Activated naive CD8-positive, alpha-beta T cell treated with anti-CD3 and anti-CD28 coated beads, Interleukin-2, amount 50 U/mL, for 24 hours (primary cell): ENCODE measurements at regions not wholly inside any gene's neighbourhood (a gene's known extent, or its start where the extent isn't known, plus 50 kb on each side); places are given as distances from the start of the nearest gene placed in this dataset.

Source experiments
- ATAC-seq: fragments of 150-1000 bp; cut with Tn5 transposase; one replicate; pipeline ENCODE4 v1.10.0; 2021
- DNase-seq: peaks from one replicate; pipeline ENCODE4 v3.0.0; 2021
- H3K27ac Mint-ChIP-seq: one replicate; pipeline ENCODE4 v1.8.0; 2021; ENCODE audit warnings: mild to moderate bottlenecking, mixed read lengths
- H3K27me3 Mint-ChIP-seq: one replicate; pipeline ENCODE4 v1.8.0; 2021; ENCODE audit warnings: mixed read lengths
- H3K36me3 Mint-ChIP-seq: one replicate; pipeline ENCODE4 v1.8.0; 2021; ENCODE audit warnings: low read depth, mixed read lengths
- H3K4me1 Mint-ChIP-seq: one replicate; pipeline ENCODE4 v1.8.0; 2021; ENCODE audit warnings: mixed read lengths
- H3K4me3 Mint-ChIP-seq: one replicate; pipeline ENCODE4 v1.8.0; 2021; ENCODE audit warnings: mild to moderate bottlenecking, moderate library complexity, mixed read lengths
- H3K9me3 Mint-ChIP-seq: one replicate; pipeline ENCODE4 v1.8.0; 2021; ENCODE audit warnings: mixed read lengths

DNA sequence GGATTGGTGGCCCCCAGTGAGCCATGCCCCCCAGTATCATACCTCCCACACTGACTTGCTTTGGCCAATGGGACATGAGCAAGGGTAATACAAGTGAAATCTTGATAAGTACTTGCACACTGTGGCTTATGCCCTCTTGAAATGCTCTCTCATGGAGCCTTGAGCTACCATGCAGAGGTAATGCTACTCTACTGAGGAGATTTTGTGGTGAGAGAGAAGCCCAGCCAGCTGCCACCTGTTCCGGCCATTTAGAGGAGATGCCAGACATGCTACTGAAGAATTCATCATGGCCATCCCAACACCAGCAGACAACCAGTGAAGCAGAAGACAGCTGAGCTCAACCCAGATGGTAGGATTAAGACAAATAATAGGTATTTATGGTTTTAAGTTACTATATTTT lies 299.5 kb downstream of the MEF2C start:
- Mint-ChIP-seq H3K4me3 (no peak overlapping the region), H3K36me3 (no peaks in the 10 kb centered on the region), H3K27me3 (no peaks in the 10 kb centered on the region), H3K4me1 (no peaks in the 10 kb centered on the region), H3K9me3 (peaks cover 9% of the 10 kb centered on the region), H3K27ac (no peak overlapping the region)
- ATAC-seq (no peak), DNase-seq (no peak)

DNA sequence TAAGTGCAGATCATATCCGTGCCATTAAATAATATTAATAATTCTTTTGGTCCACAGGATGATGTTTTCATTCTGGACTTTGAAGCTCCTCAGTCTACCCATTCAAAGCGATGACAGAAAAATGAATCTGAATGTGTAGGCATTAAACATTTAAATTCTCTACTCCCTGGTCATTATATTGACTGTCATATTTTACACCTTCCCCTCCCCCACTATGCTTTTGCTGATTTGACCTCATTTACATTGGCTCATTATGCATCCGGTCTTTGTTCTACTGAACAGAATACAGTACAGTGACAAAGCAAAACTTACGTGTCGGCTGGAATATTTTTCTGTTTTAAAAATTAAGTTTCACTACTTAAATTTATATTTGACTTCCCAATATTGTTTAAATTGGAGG lies 289.7 kb upstream of the TMEM161B start:
- no peak for ATAC-seq
- H3K27me3 Mint-ChIP-seq = peaks cover 7% of the 10 kb centered on the region
- H3K27ac Mint-ChIP-seq = no peak overlapping the region
- no peak overlapping the region for H3K4me3 Mint-ChIP-seq
- no peaks in the 10 kb centered on the region for H3K9me3 Mint-ChIP-seq
- DNase-seq = no peak
- no peaks in the 10 kb centered on the region for H3K36me3 Mint-ChIP-seq
- H3K4me1 Mint-ChIP-seq = peaks cover 7% of the 10 kb centered on the region

DNA sequence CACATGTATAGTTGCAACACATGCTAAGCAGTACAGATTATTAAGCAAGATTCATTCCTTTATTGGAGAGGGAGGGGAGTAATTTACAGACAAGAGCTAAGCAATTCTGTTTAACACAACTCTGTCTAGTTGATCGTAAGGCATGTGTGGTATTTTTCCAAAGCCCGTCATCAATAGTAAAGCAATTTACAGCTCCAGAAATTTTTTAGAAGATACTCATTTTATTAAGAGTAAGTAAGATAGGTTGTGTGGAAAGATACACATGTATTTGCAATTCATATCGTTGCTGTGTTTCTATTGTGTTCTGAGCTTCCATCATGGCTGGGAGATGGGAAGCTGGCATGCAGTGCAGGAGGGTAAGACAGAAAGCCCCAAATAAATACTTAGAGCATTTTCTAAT lies 289.2 kb upstream of the TMEM161B start:
- Mint-ChIP-seq H3K4me1 (peaks cover 7% of the 10 kb centered on the region), H3K27me3 (peaks cover 7% of the 10 kb centered on the region), H3K9me3 (no peaks in the 10 kb centered on the region), H3K36me3 (no peaks in the 10 kb centered on the region), H3K27ac (no peak overlapping the region), H3K4me3 (no peak overlapping the region)
- ATAC-seq = no peak
- no peak for DNase-seq

DNA sequence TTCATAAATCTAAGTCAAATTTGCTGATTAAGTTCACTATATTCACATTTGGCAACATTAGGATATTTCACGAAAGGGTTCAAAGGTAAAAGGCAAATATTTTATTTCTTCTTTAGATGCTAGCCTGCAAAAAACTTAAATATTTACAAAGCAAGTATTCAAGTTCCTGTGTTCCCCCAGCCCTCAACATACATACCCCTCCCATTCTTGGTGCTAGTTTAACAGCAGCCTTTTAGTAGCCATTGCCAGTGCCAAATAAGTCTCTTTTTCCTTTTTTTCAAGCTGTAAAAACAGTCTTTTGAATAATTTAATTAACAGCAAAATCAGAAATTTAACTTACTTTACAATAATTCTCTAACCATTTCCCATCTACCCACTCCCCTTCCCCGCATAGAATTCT lies 288.5 kb upstream of the TMEM161B start:
- Mint-ChIP-seq H3K36me3 (no peaks in the 10 kb centered on the region), H3K27ac (no peak overlapping the region), H3K4me3 (no peak overlapping the region), H3K4me1 (peaks cover 7% of the 10 kb centered on the region), H3K27me3 (peaks cover 6% of the 10 kb centered on the region), H3K9me3 (no peaks in the 10 kb centered on the region)
- DNase-seq (no peak), ATAC-seq (no peak)

GRCh38 chr5:88556406-88556805 lies 287.8 kb upstream of the TMEM161B start:
- Mint-ChIP-seq H3K4me3 (no peak overlapping the region), H3K36me3 (no peaks in the 10 kb centered on the region), H3K27ac (no peak overlapping the region), H3K27me3 (peaks cover 6% of the 10 kb centered on the region), H3K4me1 (peaks cover 7% of the 10 kb centered on the region), H3K9me3 (no peaks in the 10 kb centered on the region)
- ATAC-seq (no peak), DNase-seq (no peak)

- no peaks in the 10 kb centered on the region for H3K9me3 Mint-ChIP-seq
- H3K27ac Mint-ChIP-seq = no peak overlapping the region
- ATAC-seq (no peak), DNase-seq (no peak)
- peaks cover 7% of the 10 kb centered on the region for H3K4me1 Mint-ChIP-seq
- no peak overlapping the region for H3K4me3 Mint-ChIP-seq
- peaks cover 6% of the 10 kb centered on the region for H3K27me3 Mint-ChIP-seq
- H3K36me3 Mint-ChIP-seq = no peaks in the 10 kb centered on the region
Observed at GRCh38 chr5:88555674-88556073, 287.0 kb upstream of the TMEM161B start.

DNA sequence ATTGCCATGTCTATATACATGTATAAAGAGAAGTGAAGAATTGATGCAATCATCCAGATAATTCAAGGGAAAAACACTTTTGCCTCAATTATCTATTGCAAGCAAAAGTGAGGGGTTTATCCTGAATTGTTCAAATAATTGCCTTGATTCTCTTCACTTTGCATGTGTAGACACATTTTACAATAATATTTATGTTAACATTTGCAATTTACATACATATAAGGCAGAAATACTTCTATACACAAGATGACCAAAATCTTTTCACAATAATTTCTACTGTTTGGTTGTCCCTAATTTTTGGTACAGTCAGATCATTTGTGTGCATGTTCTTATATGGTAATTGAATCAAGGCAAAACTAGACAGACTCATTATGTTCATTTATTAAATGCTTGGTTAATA lies 285.3 kb upstream of the TMEM161B start:
- H3K4me1 Mint-ChIP-seq = peaks cover 7% of the 10 kb centered on the region
- DNase-seq (no peak), ATAC-seq (no peak)
- no peak overlapping the region for H3K4me3 Mint-ChIP-seq
- no peak overlapping the region for H3K27ac Mint-ChIP-seq
- H3K27me3 Mint-ChIP-seq = peaks cover 6% of the 10 kb centered on the region
- no peaks in the 10 kb centered on the region for H3K36me3 Mint-ChIP-seq
- H3K9me3 Mint-ChIP-seq = no peaks in the 10 kb centered on the region

GRCh38 chr5:88553136-88553875 lies 284.7 kb upstream of the TMEM161B start:
- H3K4me1 Mint-ChIP-seq = peaks cover 7% of the 10 kb centered on the region
- DNase-seq (no peak), ATAC-seq (no peak)
- H3K27ac Mint-ChIP-seq = no peak overlapping the region
- peaks cover 4% of the 10 kb centered on the region for H3K27me3 Mint-ChIP-seq
- H3K4me3 Mint-ChIP-seq = no peak overlapping the region
- no peaks in the 10 kb centered on the region for H3K36me3 Mint-ChIP-seq
- no peaks in the 10 kb centered on the region for H3K9me3 Mint-ChIP-seq

DNA sequence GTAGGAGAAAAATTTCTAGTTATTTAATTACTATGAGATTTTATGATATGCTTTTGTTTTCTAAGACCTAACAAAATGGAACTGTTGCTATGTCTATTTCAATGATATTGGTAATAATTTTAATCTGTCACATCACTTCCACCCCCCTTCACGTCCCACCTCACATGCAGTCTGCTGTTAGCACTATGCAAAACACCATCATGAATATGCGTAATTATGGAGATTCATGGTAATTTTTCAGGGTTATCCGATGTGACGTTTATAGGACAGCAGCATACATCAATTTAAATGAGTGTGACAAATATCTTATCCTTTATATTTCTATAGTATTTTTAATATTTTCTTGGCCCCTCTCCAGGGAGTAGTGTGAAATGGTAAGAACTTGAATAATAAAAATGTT lies 283.8 kb upstream of the TMEM161B start:
- no peak for ATAC-seq
- no peaks in the 10 kb centered on the region for H3K9me3 Mint-ChIP-seq

GRCh38 chr5:88551724-88552345 lies 283.2 kb upstream of the TMEM161B start:
- Mint-ChIP-seq H3K36me3 (no peaks in the 10 kb centered on the region), H3K4me3 (no peak overlapping the region)

More for the DNA sequence above, 283.8 kb upstream of the TMEM161B start:
- no peak overlapping the region for H3K4me3 Mint-ChIP-seq
- no peak for DNase-seq
- no peaks in the 10 kb centered on the region for H3K36me3 Mint-ChIP-seq
- peaks cover 7% of the 10 kb centered on the region for H3K4me1 Mint-ChIP-seq
- H3K27ac Mint-ChIP-seq = no peak overlapping the region
- H3K27me3 Mint-ChIP-seq = peaks cover 4% of the 10 kb centered on the region

GRCh38 chr5:88550736-88551135 lies 282.1 kb upstream of the TMEM161B start:
- no peak overlapping the region for H3K27ac Mint-ChIP-seq
- no peak for ATAC-seq
- no peak for DNase-seq
- no peaks in the 10 kb centered on the region for H3K9me3 Mint-ChIP-seq
- H3K4me1 Mint-ChIP-seq = peaks cover 2% of the 10 kb centered on the region
- no peaks in the 10 kb centered on the region for H3K27me3 Mint-ChIP-seq
- no peaks in the 10 kb centered on the region for H3K36me3 Mint-ChIP-seq
- no peak overlapping the region for H3K4me3 Mint-ChIP-seq

More at GRCh38 chr5:88551724-88552345, 283.2 kb upstream of the TMEM161B start:
- no peak for DNase-seq
- Mint-ChIP-seq H3K9me3 (no peaks in the 10 kb centered on the region), H3K27ac (no peak overlapping the region), H3K27me3 (peaks cover 4% of the 10 kb centered on the region), H3K4me1 (peaks cover 7% of the 10 kb centered on the region)
- ATAC-seq = no peak

- DNase-seq (no peak), ATAC-seq (no peak)
- no peak overlapping the region for H3K4me3 Mint-ChIP-seq
- no peaks in the 10 kb centered on the region for H3K4me1 Mint-ChIP-seq
- H3K27me3 Mint-ChIP-seq = peaks cover 10% of the 10 kb centered on the region
- no peak overlapping the region for H3K27ac Mint-ChIP-seq
- no peaks in the 10 kb centered on the region for H3K36me3 Mint-ChIP-seq
- no peaks in the 10 kb centered on the region for H3K9me3 Mint-ChIP-seq
Observed at GRCh38 chr5:88548136-88548805, 279.6 kb upstream of the TMEM161B start.

DNA sequence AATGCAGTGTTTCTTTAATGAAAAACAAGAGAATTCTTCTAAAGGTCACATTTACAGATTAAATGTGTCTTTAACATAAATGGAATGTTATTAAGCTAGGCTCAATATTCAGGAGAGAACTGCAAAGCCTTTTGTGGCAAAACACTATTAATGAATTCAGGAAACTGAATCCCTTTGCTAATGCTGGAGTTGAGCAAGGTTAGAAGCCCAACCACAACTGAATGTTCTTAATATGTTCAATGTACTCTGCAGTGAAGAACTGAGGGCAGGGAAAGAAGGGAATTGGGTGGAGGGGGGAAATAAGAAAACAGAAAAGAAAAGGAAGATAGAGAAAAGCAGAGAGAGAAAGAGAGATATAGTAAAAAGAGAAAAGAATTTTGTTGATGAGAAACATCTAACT lies 276.7 kb upstream of the TMEM161B start:
- no peak for DNase-seq
- H3K4me3 Mint-ChIP-seq = no peak overlapping the region
- peaks cover 10% of the 10 kb centered on the region for H3K27me3 Mint-ChIP-seq
- no peaks in the 10 kb centered on the region for H3K4me1 Mint-ChIP-seq
- no peaks in the 10 kb centered on the region for H3K36me3 Mint-ChIP-seq
- no peaks in the 10 kb centered on the region for H3K9me3 Mint-ChIP-seq
- ATAC-seq = no peak
- no peak overlapping the region for H3K27ac Mint-ChIP-seq

- DNase-seq = no peak
- peaks cover 15% of the 10 kb centered on the region for H3K27me3 Mint-ChIP-seq
- no peak overlapping the region for H3K27ac Mint-ChIP-seq
- no peak overlapping the region for H3K4me3 Mint-ChIP-seq
- no peaks in the 10 kb centered on the region for H3K4me1 Mint-ChIP-seq
- H3K9me3 Mint-ChIP-seq = no peaks in the 10 kb centered on the region
- no peak for ATAC-seq
- no peaks in the 10 kb centered on the region for H3K36me3 Mint-ChIP-seq
Observed at GRCh38 chr5:88544671-88545070, 276.0 kb upstream of the TMEM161B start.

DNA sequence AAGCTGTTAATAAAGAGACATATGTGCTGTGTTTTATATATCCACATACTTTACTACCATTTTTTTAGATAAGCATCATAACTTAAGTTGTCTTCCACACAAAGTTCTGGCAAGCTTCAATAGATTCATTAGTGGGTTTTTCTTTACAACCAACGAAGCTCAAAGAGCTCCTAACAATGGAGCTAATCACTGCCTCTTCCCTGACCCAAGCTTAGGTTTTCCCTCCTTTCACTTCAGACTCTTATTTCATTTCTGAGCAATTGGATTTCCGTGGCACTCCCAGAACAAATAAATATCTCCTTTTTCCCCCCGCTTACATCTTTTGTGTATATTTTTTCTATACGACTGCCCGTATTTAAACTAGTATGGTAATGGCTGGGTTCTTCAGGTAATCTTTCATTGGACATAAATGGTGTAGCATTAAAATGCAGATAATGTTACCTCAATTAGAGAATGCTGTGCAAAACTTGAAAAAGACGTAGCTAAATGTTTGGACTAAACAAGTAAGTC lies 275.5 kb upstream of the TMEM161B start:
- H3K9me3 Mint-ChIP-seq = no peaks in the 10 kb centered on the region
- no peaks in the 10 kb centered on the region for H3K4me1 Mint-ChIP-seq
- peaks cover 17% of the 10 kb centered on the region for H3K27me3 Mint-ChIP-seq
- DNase-seq (no peak), ATAC-seq (no peak)
- no peak overlapping the region for H3K27ac Mint-ChIP-seq
- no peaks in the 10 kb centered on the region for H3K36me3 Mint-ChIP-seq
- no peak overlapping the region for H3K4me3 Mint-ChIP-seq
